Activated naive CD8-positive, alpha-beta T cell treated with anti-CD3 and anti-CD28 coated beads, Interleukin-2, amount 50 U/mL, for 24 hours (primary cell): ENCODE measurements at regions not wholly inside any gene's neighbourhood (a gene's known extent, or its start where the extent isn't known, plus 50 kb on each side); places are given as distances from the start of the nearest gene placed in this dataset.
"Not testable (repeated sequence)": the region's sequence is repeated elsewhere in the genome, so short reads cannot be mapped to it uniquely, and the experiment has no call there.

ENCODE experiments used
- ATAC-seq: fragments of 150-1000 bp; cut with Tn5 transposase; one replicate; pipeline ENCODE4 v1.10.0; 2021
- DNase-seq: peaks from one replicate; pipeline ENCODE4 v3.0.0; 2021
- H3K27ac Mint-ChIP-seq: one replicate; pipeline ENCODE4 v1.8.0; 2021; ENCODE audit warnings: mild to moderate bottlenecking, mixed read lengths
- H3K27me3 Mint-ChIP-seq: one replicate; pipeline ENCODE4 v1.8.0; 2021; ENCODE audit warnings: mixed read lengths
- H3K36me3 Mint-ChIP-seq: one replicate; pipeline ENCODE4 v1.8.0; 2021; ENCODE audit warnings: low read depth, mixed read lengths
- H3K4me1 Mint-ChIP-seq: one replicate; pipeline ENCODE4 v1.8.0; 2021; ENCODE audit warnings: mixed read lengths
- H3K4me3 Mint-ChIP-seq: one replicate; pipeline ENCODE4 v1.8.0; 2021; ENCODE audit warnings: mild to moderate bottlenecking, moderate library complexity, mixed read lengths
- H3K9me3 Mint-ChIP-seq: one replicate; pipeline ENCODE4 v1.8.0; 2021; ENCODE audit warnings: mixed read lengths

DNA sequence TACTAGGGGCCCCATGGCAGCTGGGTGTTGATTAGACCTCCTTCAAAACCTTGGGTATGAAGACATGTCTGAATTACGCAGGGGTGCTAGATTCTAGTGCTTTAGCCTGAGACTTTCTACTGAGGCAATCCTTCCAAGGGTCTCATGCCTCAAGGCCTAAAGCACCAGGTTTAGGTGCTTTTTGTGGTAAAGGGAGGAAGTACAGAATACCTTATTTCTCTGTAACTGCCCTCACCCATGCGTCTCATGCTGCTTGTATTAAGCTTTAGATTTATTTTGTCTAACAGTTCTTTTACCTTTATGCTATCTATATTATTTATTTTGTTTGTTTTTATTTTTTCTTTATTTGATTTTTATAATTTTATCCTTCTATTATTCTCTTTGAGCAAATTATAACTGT is 190.2 kb upstream of the GK2 start:
- Mint-ChIP-seq H3K36me3 (no peaks in the 10 kb centered on the region), H3K4me1 (no peaks in the 10 kb centered on the region), H3K27ac (no peak overlapping the region), H3K9me3 (peaks cover 8% of the 10 kb centered on the region), H3K27me3 (no peaks in the 10 kb centered on the region), H3K4me3 (no peak overlapping the region)
- DNase-seq (no peak), ATAC-seq (no peak)

DNA sequence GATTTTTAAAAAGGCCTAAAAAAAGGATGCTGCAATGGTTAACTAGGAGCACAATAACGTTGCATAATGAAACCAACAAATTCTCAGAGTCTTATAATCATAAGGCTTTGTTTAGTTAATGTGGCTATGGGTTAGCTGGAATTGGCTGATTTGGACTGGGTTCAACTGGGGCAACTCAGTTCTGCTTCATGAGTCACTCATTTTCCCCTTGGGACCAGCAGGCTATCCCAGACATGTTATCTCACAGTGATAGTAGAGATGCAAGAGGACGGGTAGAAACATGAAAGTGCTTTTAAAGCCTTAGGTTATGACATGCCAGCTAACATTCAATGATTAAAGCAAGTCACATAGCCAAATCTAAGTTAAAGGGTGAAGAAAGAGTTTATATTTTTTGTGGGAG is 189.2 kb upstream of the GK2 start:
- no peaks in the 10 kb centered on the region for H3K4me1 Mint-ChIP-seq
- DNase-seq: no peak
- H3K36me3 Mint-ChIP-seq: no peaks in the 10 kb centered on the region
- no peaks in the 10 kb centered on the region for H3K27me3 Mint-ChIP-seq
- no peak overlapping the region for H3K4me3 Mint-ChIP-seq
- peaks cover 7% of the 10 kb centered on the region for H3K9me3 Mint-ChIP-seq
- no peak overlapping the region for H3K27ac Mint-ChIP-seq
- no peak for ATAC-seq

DNA sequence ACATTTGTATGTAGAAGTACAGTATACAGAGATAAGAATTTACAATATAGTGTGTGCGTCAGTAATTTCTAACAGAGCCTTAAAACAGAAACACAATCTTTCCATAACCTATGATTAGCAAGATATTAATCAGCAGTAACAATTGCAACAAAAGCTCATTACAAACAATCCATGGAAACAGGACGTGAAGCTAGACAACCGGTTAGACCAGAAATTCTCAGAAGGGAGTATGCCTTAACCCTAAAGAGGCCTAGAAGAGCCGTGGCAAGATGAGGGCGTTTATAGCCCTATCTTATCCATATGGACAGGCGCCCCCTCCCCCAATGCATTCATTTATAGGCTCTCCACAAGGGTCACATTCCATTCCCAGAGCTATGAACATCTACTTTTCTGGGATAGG is 184.2 kb upstream of the GK2 start:
- DNase-seq, H3K9me3 Mint-ChIP-seq, H3K4me1 Mint-ChIP-seq, H3K4me3 Mint-ChIP-seq, H3K27ac Mint-ChIP-seq, H3K27me3 Mint-ChIP-seq, ATAC-seq, H3K36me3 Mint-ChIP-seq: not testable (repeated sequence)

DNA sequence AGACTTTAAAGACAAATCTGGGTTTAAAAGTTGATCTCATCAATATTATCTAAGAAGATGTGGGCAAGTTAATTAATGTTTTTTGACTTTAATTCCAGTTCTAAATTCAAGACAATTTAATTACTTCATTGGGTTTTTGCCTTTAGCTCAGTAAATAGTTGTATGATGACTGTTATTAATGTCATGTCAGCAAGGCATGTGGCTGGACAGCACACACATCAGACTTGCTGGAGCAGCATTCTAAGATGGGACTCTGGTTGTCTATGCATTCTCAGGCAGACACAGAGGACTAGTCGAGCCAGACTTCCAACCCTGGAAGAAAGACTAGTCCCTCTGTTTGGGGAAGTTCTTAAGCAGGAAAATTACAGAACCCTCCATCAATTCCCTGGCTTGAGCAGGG is 180.7 kb upstream of the GK2 start:
- Mint-ChIP-seq H3K4me1 (no peaks in the 10 kb centered on the region), H3K36me3 (no peaks in the 10 kb centered on the region), H3K27me3 (no peaks in the 10 kb centered on the region), H3K9me3 (no peaks in the 10 kb centered on the region), H3K27ac (no peak overlapping the region), H3K4me3 (no peak overlapping the region)
- DNase-seq (no peak), ATAC-seq (no peak)

DNA sequence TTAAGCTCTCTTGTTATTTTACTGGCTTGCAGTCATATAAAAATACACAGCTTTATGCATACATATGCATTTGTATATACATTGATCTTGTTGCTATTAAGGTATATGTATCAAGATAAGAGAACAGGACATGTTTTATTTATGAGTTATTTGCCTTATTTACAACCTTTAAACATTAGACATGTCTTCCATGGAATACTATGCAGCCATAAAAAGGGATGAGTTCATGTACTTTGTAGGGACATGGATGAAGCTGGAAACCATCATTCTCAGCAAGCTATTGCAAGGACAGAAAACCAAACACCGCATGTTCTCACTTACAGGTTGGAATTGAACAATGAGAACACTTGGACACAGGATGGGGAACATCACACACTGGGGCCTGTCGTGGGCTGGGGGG is 179.2 kb upstream of the GK2 start:
- not testable (repeated sequence) for H3K4me1 Mint-ChIP-seq, H3K27me3 Mint-ChIP-seq, DNase-seq, H3K4me3 Mint-ChIP-seq, H3K27ac Mint-ChIP-seq, H3K36me3 Mint-ChIP-seq, H3K9me3 Mint-ChIP-seq, ATAC-seq

DNA sequence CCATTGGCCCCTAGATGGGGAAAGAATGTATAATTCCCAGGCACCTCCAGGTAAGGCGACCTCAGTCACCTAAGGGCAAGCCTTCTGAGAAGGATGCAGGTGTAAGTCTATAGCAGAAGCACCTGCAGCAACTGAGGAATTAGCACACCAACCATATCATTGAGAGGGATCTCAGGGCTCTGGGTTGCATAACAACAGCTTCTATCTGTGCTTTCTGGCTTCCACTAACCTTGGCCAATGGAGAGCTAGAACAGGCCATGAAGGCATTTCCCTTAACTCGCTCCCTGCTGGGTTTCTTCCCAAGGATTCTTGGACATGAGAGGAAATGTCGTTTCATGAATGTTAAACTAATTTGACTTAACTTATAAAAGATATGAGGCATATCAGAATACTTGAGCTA is 177.8 kb upstream of the GK2 start:
- Mint-ChIP-seq H3K4me1 (no peaks in the 10 kb centered on the region), H3K27me3 (no peaks in the 10 kb centered on the region), H3K27ac (no peak overlapping the region), H3K4me3 (no peak overlapping the region), H3K36me3 (no peaks in the 10 kb centered on the region), H3K9me3 (no peaks in the 10 kb centered on the region)
- no peak for ATAC-seq
- no peak for DNase-seq

DNA sequence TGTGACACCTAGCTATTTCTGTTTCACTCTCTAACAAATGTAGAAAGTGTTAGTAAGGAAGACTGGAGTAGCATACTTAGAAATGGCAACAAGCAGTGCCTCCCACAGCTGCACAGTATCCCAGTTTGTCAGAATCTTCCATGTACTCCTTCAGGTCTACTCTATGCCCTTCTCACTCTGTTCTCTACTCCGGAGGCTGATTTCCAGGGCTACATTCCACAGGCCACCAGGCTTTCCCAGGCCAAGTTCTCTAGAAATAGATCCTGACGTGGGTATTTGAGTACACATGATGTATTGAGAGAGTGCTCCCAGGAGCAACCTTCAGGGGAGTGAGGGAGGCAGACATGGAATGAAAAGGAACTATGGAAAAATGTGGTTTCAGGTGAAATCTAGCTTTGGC is 177.3 kb upstream of the GK2 start:
- Mint-ChIP-seq H3K36me3 (no peaks in the 10 kb centered on the region), H3K9me3 (no peaks in the 10 kb centered on the region), H3K4me1 (no peaks in the 10 kb centered on the region), H3K27ac (no peak overlapping the region), H3K4me3 (no peak overlapping the region), H3K27me3 (no peaks in the 10 kb centered on the region)
- DNase-seq (no peak), ATAC-seq (no peak)

DNA sequence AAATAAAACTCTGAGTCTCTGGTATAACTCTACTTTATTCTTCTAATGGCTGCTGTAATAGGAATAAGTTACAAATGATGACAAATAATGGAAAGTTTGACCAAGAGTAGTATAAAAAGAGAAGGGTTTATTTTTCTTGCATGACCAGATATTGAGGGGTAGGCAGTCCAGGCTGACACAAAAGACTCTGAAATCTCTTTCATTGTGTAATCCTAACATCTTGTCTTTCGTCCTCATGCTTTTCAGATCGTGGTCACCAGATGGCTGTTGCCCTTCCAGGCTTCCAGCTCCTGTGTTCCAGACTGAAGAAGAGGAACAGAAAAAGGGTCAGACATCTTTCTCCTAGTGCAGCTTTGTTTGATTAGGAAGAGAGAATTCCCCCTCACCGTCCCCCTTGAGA is 176.9 kb upstream of the GK2 start:
- ATAC-seq (no peak), DNase-seq (no peak)
- no peaks in the 10 kb centered on the region for H3K36me3 Mint-ChIP-seq
- H3K4me1 Mint-ChIP-seq: no peaks in the 10 kb centered on the region
- no peak overlapping the region for H3K4me3 Mint-ChIP-seq
- H3K9me3 Mint-ChIP-seq: no peaks in the 10 kb centered on the region
- no peak overlapping the region for H3K27ac Mint-ChIP-seq
- no peaks in the 10 kb centered on the region for H3K27me3 Mint-ChIP-seq

DNA sequence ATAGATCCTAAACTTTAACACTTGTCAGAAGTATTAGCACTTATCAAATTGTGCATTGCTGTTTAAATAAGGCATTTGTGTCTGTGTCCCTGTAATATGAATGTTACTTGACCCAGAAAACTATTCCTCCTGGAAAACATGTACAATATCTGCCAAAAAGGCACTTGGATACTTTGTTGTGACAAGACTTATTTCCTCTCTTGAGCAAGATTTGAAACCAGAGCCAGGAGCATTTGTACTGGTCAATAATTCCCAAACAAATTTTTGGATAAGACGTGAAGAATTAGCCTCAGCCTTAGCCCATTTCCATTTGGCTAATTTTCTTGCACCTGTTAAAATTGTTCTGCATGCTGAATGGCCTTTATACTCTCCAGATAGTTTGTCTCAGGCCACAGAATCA is 176.3 kb upstream of the GK2 start:
- Mint-ChIP-seq H3K4me1 (no peaks in the 10 kb centered on the region), H3K27ac (no peak overlapping the region), H3K9me3 (no peaks in the 10 kb centered on the region), H3K27me3 (no peaks in the 10 kb centered on the region), H3K36me3 (no peaks in the 10 kb centered on the region), H3K4me3 (no peak overlapping the region)
- ATAC-seq (no peak), DNase-seq (no peak)

DNA sequence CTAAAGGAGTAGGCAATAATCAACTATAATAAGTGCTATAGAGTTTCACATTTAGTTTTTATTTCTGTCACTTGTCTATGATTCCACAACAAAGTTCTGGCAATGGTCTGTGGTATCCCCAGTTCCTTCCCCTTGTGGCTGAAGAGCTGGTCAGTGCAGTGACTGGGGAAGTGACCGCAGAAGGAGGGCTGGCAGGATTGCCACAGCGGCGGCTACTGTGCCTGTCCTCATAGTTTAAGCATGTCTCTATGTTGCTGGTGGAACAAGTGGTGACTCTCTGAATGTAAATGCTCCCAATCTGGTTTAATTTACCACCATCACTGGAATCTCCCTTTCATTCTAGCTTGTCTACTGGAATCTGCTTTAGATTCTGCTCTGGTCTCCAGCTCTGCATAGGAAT is 170.6 kb upstream of the GK2 start:
- no peaks in the 10 kb centered on the region for H3K9me3 Mint-ChIP-seq
- ATAC-seq (no peak), DNase-seq (no peak)
- peaks cover 4% of the 10 kb centered on the region for H3K27me3 Mint-ChIP-seq
- H3K27ac Mint-ChIP-seq: no peak overlapping the region
- no peak overlapping the region for H3K4me3 Mint-ChIP-seq
- H3K36me3 Mint-ChIP-seq: no peaks in the 10 kb centered on the region
- no peaks in the 10 kb centered on the region for H3K4me1 Mint-ChIP-seq

DNA sequence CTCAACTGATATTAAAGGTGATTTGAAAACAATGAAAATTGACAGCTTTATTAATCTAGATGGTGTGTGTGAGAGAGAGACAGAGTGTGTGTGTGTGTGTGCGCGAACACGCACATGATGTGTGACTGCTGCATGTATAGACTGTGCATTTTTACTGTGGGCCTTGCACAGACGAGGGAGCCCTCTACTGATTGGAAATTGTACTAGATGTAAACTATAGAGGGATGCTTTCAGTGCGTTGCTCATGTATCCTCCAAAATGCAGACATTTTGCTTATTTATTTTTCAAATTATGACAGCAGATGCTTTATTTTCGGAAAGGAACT is 168.4 kb upstream of the GK2 start:
- Mint-ChIP-seq H3K27ac (no peak overlapping the region), H3K4me3 (no peak overlapping the region), H3K36me3 (no peaks in the 10 kb centered on the region), H3K27me3 (peaks cover 4% of the 10 kb centered on the region), H3K9me3 (no peaks in the 10 kb centered on the region), H3K4me1 (no peaks in the 10 kb centered on the region)
- ATAC-seq: no peak
- no peak for DNase-seq

DNA sequence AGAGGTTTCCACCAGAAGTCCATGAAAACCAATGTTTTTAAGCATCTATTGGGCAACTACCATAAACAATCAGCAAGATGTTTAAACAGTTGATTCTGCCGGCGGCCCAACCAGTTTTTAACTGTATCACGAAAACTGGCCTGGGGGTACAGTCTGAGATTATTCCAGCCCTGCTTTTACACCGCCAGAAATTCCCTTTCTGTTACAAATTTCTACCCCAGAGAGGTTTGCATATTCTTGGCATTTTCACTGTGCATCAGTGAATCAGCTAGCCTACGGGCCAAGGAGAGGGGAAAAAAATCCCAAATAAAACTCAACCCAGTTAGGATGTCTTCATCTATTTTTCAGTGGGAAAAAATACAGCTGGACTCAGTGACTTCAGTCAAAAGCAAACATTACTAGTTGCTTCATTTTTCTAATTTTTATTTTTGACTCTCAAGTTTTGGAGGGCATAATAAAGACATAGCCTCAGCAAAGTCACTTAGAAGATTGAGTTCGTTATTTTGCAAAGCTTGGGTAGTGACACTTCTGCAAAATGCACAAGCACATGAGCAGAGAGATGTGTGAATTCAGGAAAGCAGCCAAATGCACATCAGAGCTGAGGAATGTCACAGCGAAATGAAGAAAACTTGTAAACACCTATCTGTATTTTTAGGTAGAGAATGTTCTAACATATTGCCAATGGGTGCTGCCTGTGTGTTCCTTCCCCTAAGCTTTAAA is 167.8 kb upstream of the GK2 start:
- DNase-seq (no peak), ATAC-seq (no peak)
- no peaks in the 10 kb centered on the region for H3K36me3 Mint-ChIP-seq
- H3K9me3 Mint-ChIP-seq: no peaks in the 10 kb centered on the region
- no peak overlapping the region for H3K27ac Mint-ChIP-seq
- H3K4me1 Mint-ChIP-seq: no peaks in the 10 kb centered on the region
- H3K4me3 Mint-ChIP-seq: no peak overlapping the region
- H3K27me3 Mint-ChIP-seq: peaks cover 4% of the 10 kb centered on the region

DNA sequence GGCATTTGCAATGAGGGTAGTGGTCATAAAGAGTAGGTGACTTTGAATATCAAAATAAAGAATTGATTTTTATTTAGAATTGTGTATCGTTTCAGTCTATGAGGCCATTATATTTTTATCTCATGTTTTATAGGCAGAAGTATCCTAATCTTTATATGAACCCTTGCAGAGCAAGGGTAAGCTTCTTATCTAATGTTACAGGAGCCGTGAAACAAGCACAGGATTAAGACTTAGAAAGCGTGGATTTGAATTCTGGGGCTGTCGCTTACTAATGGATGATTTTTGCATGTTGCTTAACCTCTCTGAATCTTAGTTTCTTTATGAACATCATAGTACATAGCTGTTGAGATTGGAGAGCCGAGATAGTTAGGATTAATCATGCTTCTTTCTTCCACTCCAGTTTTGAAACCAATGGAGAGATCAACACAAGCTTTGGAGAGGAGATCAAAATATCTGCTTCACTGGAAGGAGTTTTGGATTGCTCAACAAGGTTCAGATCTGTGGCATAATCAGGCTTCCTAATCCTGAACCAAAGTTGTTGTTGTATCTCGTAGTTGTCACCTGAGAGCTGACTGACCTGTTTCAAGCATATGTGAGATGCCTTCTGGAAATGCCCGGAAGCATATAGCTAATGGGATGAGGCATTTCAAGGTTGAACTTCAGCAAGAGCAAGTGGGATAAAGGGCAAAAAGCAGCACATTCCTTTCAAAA is 166.9 kb upstream of the GK2 start:
- peaks cover 4% of the 10 kb centered on the region for H3K27me3 Mint-ChIP-seq
- ATAC-seq (no peak), DNase-seq (no peak)
- no peaks in the 10 kb centered on the region for H3K4me1 Mint-ChIP-seq
- H3K27ac Mint-ChIP-seq: no peak overlapping the region
- H3K9me3 Mint-ChIP-seq: no peaks in the 10 kb centered on the region
- H3K4me3 Mint-ChIP-seq: no peak overlapping the region
- no peaks in the 10 kb centered on the region for H3K36me3 Mint-ChIP-seq

DNA sequence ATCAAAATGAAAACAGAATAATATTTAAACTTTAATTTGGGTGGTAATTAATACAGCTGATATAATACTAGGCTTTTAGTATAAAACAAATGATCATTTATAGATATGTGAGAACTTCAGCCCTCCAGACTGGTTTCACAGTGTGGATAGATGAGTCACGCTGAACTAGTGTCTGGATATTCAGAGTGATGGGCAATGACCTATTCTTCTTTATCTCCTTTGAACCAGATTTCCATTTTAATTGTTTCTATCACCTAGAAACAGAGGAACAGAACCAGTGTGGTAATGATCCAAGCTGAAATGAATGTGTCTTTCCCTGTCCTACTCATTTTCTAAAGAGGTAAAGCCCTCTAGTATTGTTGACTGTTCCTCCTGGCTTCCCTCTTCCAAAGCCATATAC is 155.2 kb upstream of the GK2 start:
- H3K4me1 Mint-ChIP-seq: no peaks in the 10 kb centered on the region
- H3K36me3 Mint-ChIP-seq: no peaks in the 10 kb centered on the region
- DNase-seq: no peak
- no peak for ATAC-seq
- no peaks in the 10 kb centered on the region for H3K9me3 Mint-ChIP-seq
- H3K27me3 Mint-ChIP-seq: no peaks in the 10 kb centered on the region
- no peak overlapping the region for H3K4me3 Mint-ChIP-seq
- no peak overlapping the region for H3K27ac Mint-ChIP-seq

DNA sequence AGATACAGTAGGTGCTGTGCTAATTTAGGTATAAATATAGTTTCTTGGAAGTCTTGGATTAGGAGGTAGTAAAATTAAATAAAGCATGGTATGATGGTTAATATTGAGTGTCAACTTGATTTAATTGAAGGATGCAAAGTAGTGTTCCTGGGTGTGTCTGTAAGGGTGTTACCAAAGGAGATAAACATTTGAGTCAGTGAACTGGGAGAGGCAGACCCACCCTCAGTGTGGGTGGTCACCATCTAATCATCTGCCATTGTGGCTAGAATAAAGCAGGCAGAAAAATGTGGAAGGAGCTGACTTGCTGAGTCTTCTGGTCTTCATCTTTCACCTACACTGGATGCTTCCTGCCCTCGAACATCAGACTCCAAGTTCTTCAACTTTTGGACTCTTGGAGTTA is 153.7 kb upstream of the GK2 start:
- Mint-ChIP-seq H3K27me3 (no peaks in the 10 kb centered on the region), H3K4me3 (no peak overlapping the region), H3K27ac (no peak overlapping the region), H3K36me3 (no peaks in the 10 kb centered on the region), H3K9me3 (no peaks in the 10 kb centered on the region), H3K4me1 (no peaks in the 10 kb centered on the region)
- ATAC-seq (no peak), DNase-seq (no peak)

DNA sequence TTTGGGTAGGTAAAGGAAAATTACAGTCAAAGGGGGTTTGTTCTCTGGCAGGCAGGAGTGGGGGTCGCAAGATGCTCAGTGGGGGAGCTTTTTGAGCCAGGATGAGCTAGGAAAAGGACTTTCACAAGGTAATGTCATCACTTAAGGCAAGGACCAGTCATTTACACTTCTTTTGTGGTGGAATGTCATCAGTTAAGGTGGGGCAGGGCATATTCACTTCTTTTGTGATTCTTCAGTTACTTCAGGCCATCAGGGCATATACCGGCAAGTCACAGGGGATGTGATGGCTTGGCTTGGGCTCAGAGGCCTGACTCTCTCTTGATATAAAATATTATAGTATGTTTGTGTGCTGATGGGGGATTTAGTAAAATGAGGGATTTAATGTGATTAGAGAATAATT is 151.4 kb upstream of the GK2 start:
- not testable (repeated sequence) for H3K27ac Mint-ChIP-seq

More for the DNA sequence above, 151.4 kb upstream of the GK2 start:
- H3K27me3 Mint-ChIP-seq, DNase-seq, ATAC-seq, H3K4me3 Mint-ChIP-seq, H3K36me3 Mint-ChIP-seq, H3K9me3 Mint-ChIP-seq, H3K4me1 Mint-ChIP-seq: not testable (repeated sequence)
